Keratinocyte (primary cell): ENCODE measurements at regions not wholly inside any gene's neighbourhood (a gene's known extent, or its start where the extent isn't known, plus 50 kb on each side); places are given as distances from the start of the nearest gene placed in this dataset.

Experiments
- EZH2 ChIP-seq: IDR thresholded peaks from one replicate; pipeline ENCODE4 v1.6.1; 2012; ENCODE audit warnings: inconsistent platforms, mild to moderate bottlenecking, low read length, moderate library complexity
- TF ChIP-seq, protein P1 (sequence below), 3 experiments: IDR thresholded peaks in 1 of 3; conservative IDR thresholded peaks in 1 of 3; optimal IDR thresholded peaks in 1 of 3; 2 replicates in 2 of 3; 3 replicates in 1 of 3; pipeline versions ENCODE3 to v1.5.1; 2011; ENCODE audit warnings: low read length in 3 of 3, mild to moderate bottlenecking in 3 of 3, moderate library complexity in 2 of 3, control low read depth in 1 of 3, inconsistent platforms in 1 of 3; ENCODE audit not compliant: insufficient read depth in 2 of 3; ENCODE audit errors: extremely low read depth in 1 of 3

DNA sequence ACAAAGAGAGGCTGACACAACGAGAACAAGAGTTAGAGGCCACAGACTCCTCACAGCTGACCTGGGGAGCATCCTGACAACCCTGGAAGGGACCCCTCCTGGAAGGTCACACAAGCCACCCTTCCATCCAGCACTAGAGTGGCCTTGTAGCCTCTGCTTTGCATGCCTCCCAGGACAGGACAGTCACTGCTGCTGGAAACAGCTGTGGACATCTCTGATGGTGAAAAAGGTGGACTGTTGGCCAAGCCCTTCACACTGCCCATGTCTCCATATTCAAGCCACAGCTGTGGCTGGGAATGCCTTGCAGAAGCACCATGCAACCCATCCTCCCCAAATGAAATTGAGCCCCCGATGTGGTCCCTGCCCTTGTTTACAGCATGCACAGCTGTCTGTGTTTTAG lies 102.1 kb upstream of the SRSF6 start:
- TF ChIP-seq, protein P1, sequence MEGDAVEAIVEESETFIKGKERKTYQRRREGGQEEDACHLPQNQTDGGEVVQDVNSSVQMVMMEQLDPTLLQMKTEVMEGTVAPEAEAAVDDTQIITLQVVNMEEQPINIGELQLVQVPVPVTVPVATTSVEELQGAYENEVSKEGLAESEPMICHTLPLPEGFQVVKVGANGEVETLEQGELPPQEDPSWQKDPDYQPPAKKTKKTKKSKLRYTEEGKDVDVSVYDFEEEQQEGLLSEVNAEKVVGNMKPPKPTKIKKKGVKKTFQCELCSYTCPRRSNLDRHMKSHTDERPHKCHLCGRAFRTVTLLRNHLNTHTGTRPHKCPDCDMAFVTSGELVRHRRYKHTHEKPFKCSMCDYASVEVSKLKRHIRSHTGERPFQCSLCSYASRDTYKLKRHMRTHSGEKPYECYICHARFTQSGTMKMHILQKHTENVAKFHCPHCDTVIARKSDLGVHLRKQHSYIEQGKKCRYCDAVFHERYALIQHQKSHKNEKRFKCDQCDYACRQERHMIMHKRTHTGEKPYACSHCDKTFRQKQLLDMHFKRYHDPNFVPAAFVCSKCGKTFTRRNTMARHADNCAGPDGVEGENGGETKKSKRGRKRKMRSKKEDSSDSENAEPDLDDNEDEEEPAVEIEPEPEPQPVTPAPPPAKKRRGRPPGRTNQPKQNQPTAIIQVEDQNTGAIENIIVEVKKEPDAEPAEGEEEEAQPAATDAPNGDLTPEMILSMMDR (optimal IDR thresholded peaks at IDR 0.05 in 1 of 3, IDR thresholded peaks at IDR 0.05 in 1 of 3, conservative IDR thresholded peaks at IDR 0.05 in 1 of 3; ENCODE audit: extremely low read depth in 1 of 3, insufficient read depth in 2 of 3, low read length in 3 of 3): no peak
- no peak for TF ChIP-seq EZH2
